Esophagus muscularis mucosa (tissue), 3 donors: ENCODE measurements at regions not wholly inside any gene's neighbourhood (a gene's known extent, or its start where the extent isn't known, plus 50 kb on each side); places are given as distances from the start of the nearest gene placed in this dataset.

ENCODE experiments used
- POLR2A ChIP-seq: fragments of 450-650 bp; IDR thresholded peaks from one replicate; pipeline ENCODE4 v1.6.1; 2017; ENCODE audit warnings: antibody characterized with exemption, moderate library complexity, mild to moderate bottlenecking, low read depth
- POLR2AphosphoS5 ChIP-seq, 2 donors: sonication (generic); formaldehyde crosslinking; IDR thresholded peaks; one replicate each; pipeline ENCODE4 v1.6.1; 2017; ENCODE audit warnings: antibody characterized with exemption in 2 of 2
- TF ChIP-seq, protein P1 (sequence below), 3 experiments: fragments of 200-600 bp in 2 of 3; fragments of 450-650 bp in 1 of 3; sonication (generic) in 2 of 3; IDR thresholded peaks; one replicate each; pipeline ENCODE4 v1.5.1; 2017 to 2019; ENCODE audit warnings: antibody characterized with exemption in 3 of 3, mild to moderate bottlenecking in 2 of 3, moderate library complexity in 1 of 3

- no peak for TF ChIP-seq POLR2A
- no peak for TF ChIP-seq POLR2AphosphoS5 (IDR thresholded peaks at IDR 0.05)
- TF ChIP-seq, protein P1, sequence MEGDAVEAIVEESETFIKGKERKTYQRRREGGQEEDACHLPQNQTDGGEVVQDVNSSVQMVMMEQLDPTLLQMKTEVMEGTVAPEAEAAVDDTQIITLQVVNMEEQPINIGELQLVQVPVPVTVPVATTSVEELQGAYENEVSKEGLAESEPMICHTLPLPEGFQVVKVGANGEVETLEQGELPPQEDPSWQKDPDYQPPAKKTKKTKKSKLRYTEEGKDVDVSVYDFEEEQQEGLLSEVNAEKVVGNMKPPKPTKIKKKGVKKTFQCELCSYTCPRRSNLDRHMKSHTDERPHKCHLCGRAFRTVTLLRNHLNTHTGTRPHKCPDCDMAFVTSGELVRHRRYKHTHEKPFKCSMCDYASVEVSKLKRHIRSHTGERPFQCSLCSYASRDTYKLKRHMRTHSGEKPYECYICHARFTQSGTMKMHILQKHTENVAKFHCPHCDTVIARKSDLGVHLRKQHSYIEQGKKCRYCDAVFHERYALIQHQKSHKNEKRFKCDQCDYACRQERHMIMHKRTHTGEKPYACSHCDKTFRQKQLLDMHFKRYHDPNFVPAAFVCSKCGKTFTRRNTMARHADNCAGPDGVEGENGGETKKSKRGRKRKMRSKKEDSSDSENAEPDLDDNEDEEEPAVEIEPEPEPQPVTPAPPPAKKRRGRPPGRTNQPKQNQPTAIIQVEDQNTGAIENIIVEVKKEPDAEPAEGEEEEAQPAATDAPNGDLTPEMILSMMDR (IDR thresholded peaks at IDR 0.05): no peak
These were observed 632.2 kb downstream of the COL12A1 start for GRCh38 chr6:74573613-74574012.
